Peyer's patch (tissue), 4 donors: ENCODE measurements at regions not wholly inside any gene's neighbourhood (a gene's known extent, or its start where the extent isn't known, plus 50 kb on each side); places are given as distances from the start of the nearest gene placed in this dataset.

ENCODE experiments used
- CTCF ChIP-seq, 6 experiments: fragments of 450-650 bp in 4 of 6; fragments of 200-600 bp in 2 of 6; sonication (generic) in 1 of 6; IDR thresholded peaks; one replicate each; pipeline ENCODE4 v1.5.1; 2017 to 2019; ENCODE audit warnings: antibody characterized with exemption in 6 of 6, mild to moderate bottlenecking in 3 of 6, moderate library complexity in 1 of 6
- POLR2A ChIP-seq, 2 donors: fragments of 450-650 bp; IDR thresholded peaks; one replicate each; pipeline ENCODE4 v1.5.1; 2017; ENCODE audit warnings: antibody characterized with exemption in 2 of 2, mild to moderate bottlenecking in 2 of 2, moderate library complexity in 2 of 2

- TF ChIP-seq POLR2A (IDR thresholded peaks at IDR 0.05) (no peak), CTCF (IDR thresholded peaks at IDR 0.05) (no peak)
Observed at GRCh38 chr20:55882286-55882685, 123.0 kb downstream of the CBLN4 start.
